GM23338 (cell line): ENCODE measurements at regions not wholly inside any gene's neighbourhood (a gene's known extent, or its start where the extent isn't known, plus 50 kb on each side); places are given as distances from the start of the nearest gene placed in this dataset.

Experiments used
- ATAC-seq: fragments of 200-7000 bp; cut with Tn5 transposase; 3 replicates; pipeline ENCODE4 v1.9.1; 2020
- DNase-seq: peaks from one replicate; pipeline ENCODE4 v3.0.0-alpha.2; 2015; ENCODE audit warnings: low spot score
- H2AFZ ChIP-seq: fragments of 200-600 bp; sonication (generic); 2 replicates; pipeline ENCODE4 v1.8.0; 2016; ENCODE audit warnings: antibody characterized with exemption, mild to moderate bottlenecking, moderate library complexity
- H3F3A ChIP-seq: fragments of 200-600 bp; sonication (generic); replicated peaks from 2 replicates; pipeline ENCODE4 v1.8.0; 2017; ENCODE audit warnings: antibody characterized with exemption, mixed run types, low read depth
- H3K27ac ChIP-seq: fragments of 200-600 bp; sonication (generic); 2 replicates; pipeline ENCODE4 v1.6.1; 2016; ENCODE audit warnings: low read depth
- H3K27me3 ChIP-seq: fragments of 200-600 bp; sonication (generic); 2 replicates; pipeline ENCODE4 v1.8.0; 2016; ENCODE audit warnings: mild to moderate bottlenecking, mixed run types, moderate library complexity; ENCODE audit not compliant: insufficient read depth
- H3K36me3 ChIP-seq: fragments of 200-600 bp; sonication (generic); 2 replicates; pipeline ENCODE4 v1.8.0; 2016; ENCODE audit warnings: mild to moderate bottlenecking; ENCODE audit not compliant: insufficient read depth
- H3K4me1 ChIP-seq: fragments of 200-600 bp; sonication (generic); 2 replicates; pipeline ENCODE4 v1.8.0; 2016; ENCODE audit warnings: mild to moderate bottlenecking, moderate library complexity; ENCODE audit not compliant: insufficient read depth
- H3K4me2 ChIP-seq: fragments of 200-600 bp; sonication (generic); 2 replicates; pipeline ENCODE4 v1.7.1; 2017; ENCODE audit warnings: mixed run types
- H3K4me3 ChIP-seq: fragments of 200-600 bp; sonication (generic); 2 replicates; pipeline ENCODE4 v1.6.1; 2016; ENCODE audit warnings: mixed run types
- H3K79me2 ChIP-seq: fragments of 200-600 bp; sonication (generic); replicated peaks from 2 replicates; pipeline ENCODE4 v1.8.0; 2017; ENCODE audit warnings: mild to moderate bottlenecking; ENCODE audit not compliant: insufficient read depth
- H3K9me2 ChIP-seq: fragments of 200-600 bp; sonication (generic); 2 replicates; pipeline ENCODE4 v1.8.0; 2017; ENCODE audit not compliant: insufficient read depth
- H4K20me1 ChIP-seq: fragments of 200-600 bp; sonication (generic); replicated peaks from 2 replicates; pipeline ENCODE4 v1.8.0; 2017; ENCODE audit warnings: mild to moderate bottlenecking; ENCODE audit not compliant: insufficient read depth
- H3K27ac Mint-ChIP-seq: 2 replicates; pipeline ENCODE4 v1.8.0; 2020; ENCODE audit warnings: inconsistent platforms, mild to moderate bottlenecking, moderate library complexity, mixed read lengths
- H3K27me3 Mint-ChIP-seq: 3 replicates; pipeline ENCODE4 v1.8.0; 2022; ENCODE audit warnings: low read depth, mild to moderate bottlenecking, moderate library complexity, mixed read lengths, inconsistent platforms; ENCODE audit not compliant: insufficient read depth, poor library complexity
- H3K36me3 Mint-ChIP-seq: 3 replicates; pipeline ENCODE4 v1.8.0; 2021; ENCODE audit warnings: low read depth, mild to moderate bottlenecking, inconsistent platforms, moderate library complexity, mixed read lengths
- H3K4me1 Mint-ChIP-seq: 3 replicates; pipeline ENCODE4 v1.8.0; 2020; ENCODE audit warnings: mild to moderate bottlenecking, inconsistent platforms, mixed read lengths
- H3K4me3 Mint-ChIP-seq: 3 replicates; pipeline ENCODE4 v1.8.0; 2021; ENCODE audit warnings: moderate library complexity, mild to moderate bottlenecking, inconsistent platforms, mixed read lengths
- H3K9me3 Mint-ChIP-seq: 3 replicates; pipeline ENCODE4 v1.8.0; 2020; ENCODE audit warnings: moderate library complexity, mild to moderate bottlenecking, inconsistent platforms, mixed read lengths
- CREB1 ChIP-seq: fragments of 250-450 bp; sonication (Bioruptor Pico); IDR thresholded peaks from 2 replicates; pipeline ENCODE4 v1.5.0; 2020; ENCODE audit warnings: low read depth, mild to moderate bottlenecking, moderate library complexity
- EZH2 ChIP-seq: fragments of 200-600 bp; sonication (generic); IDR thresholded peaks from one replicate; pipeline ENCODE4 v1.8.0; 2017; ENCODE audit warnings: antibody characterized with exemption, mild to moderate bottlenecking, low read depth; ENCODE audit not compliant: unreplicated experiment
- EZH2phosphoT487 ChIP-seq: fragments of 200-600 bp; sonication (generic); IDR thresholded peaks from one replicate; pipeline ENCODE4 v1.8.1; 2018; ENCODE audit warnings: antibody characterized with exemption; ENCODE audit not compliant: unreplicated experiment
- JUNB ChIP-seq: IDR thresholded peaks from one replicate; pipeline ENCODE4 v1.6.1; 2016; ENCODE audit warnings: antibody characterized with exemption; ENCODE audit not compliant: unreplicated experiment
- NANOG ChIP-seq: IDR thresholded peaks from 2 replicates; pipeline ENCODE4 v1.6.1; 2016; ENCODE audit warnings: antibody characterized with exemption, borderline replicate concordance
- POLR2AphosphoS5 ChIP-seq: IDR thresholded peaks from 2 replicates; pipeline ENCODE4 v1.6.1; 2016; ENCODE audit warnings: antibody characterized with exemption, low read depth
- REST ChIP-seq: IDR thresholded peaks from one replicate; pipeline ENCODE4 v1.6.1; 2018; ENCODE audit warnings: antibody characterized with exemption; ENCODE audit not compliant: unreplicated experiment
- STAT1 ChIP-seq: IDR thresholded peaks from one replicate; pipeline ENCODE4 v1.6.1; 2016; ENCODE audit warnings: antibody characterized with exemption; ENCODE audit not compliant: unreplicated experiment
- ZNF114 ChIP-seq: fragments of 250-450 bp; sonication (Bioruptor Pico); IDR thresholded peaks from 2 replicates; pipeline ENCODE4 v1.5.0; 2020; ENCODE audit warnings: mild to moderate bottlenecking, moderate library complexity
- TF ChIP-seq, protein P1 (sequence below): fragments of 250-450 bp; sonication (Bioruptor Pico); IDR thresholded peaks from 2 replicates; pipeline ENCODE4 v1.5.0; 2020; ENCODE audit warnings: mild to moderate bottlenecking, moderate library complexity

- Histone ChIP-seq H4K20me1 (no peaks in the 10 kb centered on the region), H3K27me3 (no peaks in the 10 kb centered on the region), H3K79me2 (no peaks in the 10 kb centered on the region), H3K36me3 (no peaks in the 10 kb centered on the region), H3F3A (no peaks in the 10 kb centered on the region), H2AFZ (no peak overlapping the region), H3K27ac (no peak overlapping the region), H3K4me1 (no peaks in the 10 kb centered on the region), H3K9me2 (0 out of 2 replicates have a peak, but pooled peaks cover 5% of the 10 kb centered on the region), H3K4me3 (no peak overlapping the region), H3K4me2 (no peak overlapping the region)
- no peaks in the 10 kb centered on the region for H3K27me3 Mint-ChIP-seq
- no peaks in the 10 kb centered on the region for H3K4me1 Mint-ChIP-seq
- peaks cover 2% of the 10 kb centered on the region; the same call in 1 of the 3 replicates for H3K9me3 Mint-ChIP-seq
- no peak for TF ChIP-seq EZH2
- no peak for TF ChIP-seq ZNF114
- no peak for TF ChIP-seq NANOG
- TF ChIP-seq REST = no peak
- no peak overlapping the region for H3K4me3 Mint-ChIP-seq
- no peaks in the 10 kb centered on the region for H3K36me3 Mint-ChIP-seq
- ATAC-seq (no peak), DNase-seq (no peak)
- H3K27ac Mint-ChIP-seq = no peak overlapping the region
Measured at GRCh38 chr18:66729442-66730239, 125.8 kb upstream of the CDH19 start.

- Histone ChIP-seq H3K4me2 (no peak overlapping the region), H2AFZ (no peak overlapping the region), H3K79me2 (no peaks in the 10 kb centered on the region), H3K4me1 (no peaks in the 10 kb centered on the region), H4K20me1 (no peaks in the 10 kb centered on the region), H3F3A (no peaks in the 10 kb centered on the region), H3K27me3 (no peaks in the 10 kb centered on the region), H3K4me3 (no peak overlapping the region), H3K36me3 (no peaks in the 10 kb centered on the region), H3K27ac (no peak overlapping the region), H3K9me2 (0 out of 2 replicates have a peak, but pooled peaks cover 5% of the 10 kb centered on the region)
- Mint-ChIP-seq H3K4me3 (no peak overlapping the region), H3K36me3 (no peaks in the 10 kb centered on the region), H3K4me1 (no peaks in the 10 kb centered on the region), H3K27ac (no peak overlapping the region), H3K9me3 (peaks cover 2% of the 10 kb centered on the region; the same call in 1 of the 3 replicates), H3K27me3 (no peaks in the 10 kb centered on the region)
- no peak for ATAC-seq
- no peak for DNase-seq
- TF ChIP-seq STAT1 (no peak), EZH2 (no peak), POLR2AphosphoS5 (no peak), EZH2phosphoT487 (no peak), CREB1 (CRISPR knock-in tag) (no peak), ZNF114 (no peak), NANOG (no peak), JUNB (no peak)
- TF ChIP-seq, protein P1, sequence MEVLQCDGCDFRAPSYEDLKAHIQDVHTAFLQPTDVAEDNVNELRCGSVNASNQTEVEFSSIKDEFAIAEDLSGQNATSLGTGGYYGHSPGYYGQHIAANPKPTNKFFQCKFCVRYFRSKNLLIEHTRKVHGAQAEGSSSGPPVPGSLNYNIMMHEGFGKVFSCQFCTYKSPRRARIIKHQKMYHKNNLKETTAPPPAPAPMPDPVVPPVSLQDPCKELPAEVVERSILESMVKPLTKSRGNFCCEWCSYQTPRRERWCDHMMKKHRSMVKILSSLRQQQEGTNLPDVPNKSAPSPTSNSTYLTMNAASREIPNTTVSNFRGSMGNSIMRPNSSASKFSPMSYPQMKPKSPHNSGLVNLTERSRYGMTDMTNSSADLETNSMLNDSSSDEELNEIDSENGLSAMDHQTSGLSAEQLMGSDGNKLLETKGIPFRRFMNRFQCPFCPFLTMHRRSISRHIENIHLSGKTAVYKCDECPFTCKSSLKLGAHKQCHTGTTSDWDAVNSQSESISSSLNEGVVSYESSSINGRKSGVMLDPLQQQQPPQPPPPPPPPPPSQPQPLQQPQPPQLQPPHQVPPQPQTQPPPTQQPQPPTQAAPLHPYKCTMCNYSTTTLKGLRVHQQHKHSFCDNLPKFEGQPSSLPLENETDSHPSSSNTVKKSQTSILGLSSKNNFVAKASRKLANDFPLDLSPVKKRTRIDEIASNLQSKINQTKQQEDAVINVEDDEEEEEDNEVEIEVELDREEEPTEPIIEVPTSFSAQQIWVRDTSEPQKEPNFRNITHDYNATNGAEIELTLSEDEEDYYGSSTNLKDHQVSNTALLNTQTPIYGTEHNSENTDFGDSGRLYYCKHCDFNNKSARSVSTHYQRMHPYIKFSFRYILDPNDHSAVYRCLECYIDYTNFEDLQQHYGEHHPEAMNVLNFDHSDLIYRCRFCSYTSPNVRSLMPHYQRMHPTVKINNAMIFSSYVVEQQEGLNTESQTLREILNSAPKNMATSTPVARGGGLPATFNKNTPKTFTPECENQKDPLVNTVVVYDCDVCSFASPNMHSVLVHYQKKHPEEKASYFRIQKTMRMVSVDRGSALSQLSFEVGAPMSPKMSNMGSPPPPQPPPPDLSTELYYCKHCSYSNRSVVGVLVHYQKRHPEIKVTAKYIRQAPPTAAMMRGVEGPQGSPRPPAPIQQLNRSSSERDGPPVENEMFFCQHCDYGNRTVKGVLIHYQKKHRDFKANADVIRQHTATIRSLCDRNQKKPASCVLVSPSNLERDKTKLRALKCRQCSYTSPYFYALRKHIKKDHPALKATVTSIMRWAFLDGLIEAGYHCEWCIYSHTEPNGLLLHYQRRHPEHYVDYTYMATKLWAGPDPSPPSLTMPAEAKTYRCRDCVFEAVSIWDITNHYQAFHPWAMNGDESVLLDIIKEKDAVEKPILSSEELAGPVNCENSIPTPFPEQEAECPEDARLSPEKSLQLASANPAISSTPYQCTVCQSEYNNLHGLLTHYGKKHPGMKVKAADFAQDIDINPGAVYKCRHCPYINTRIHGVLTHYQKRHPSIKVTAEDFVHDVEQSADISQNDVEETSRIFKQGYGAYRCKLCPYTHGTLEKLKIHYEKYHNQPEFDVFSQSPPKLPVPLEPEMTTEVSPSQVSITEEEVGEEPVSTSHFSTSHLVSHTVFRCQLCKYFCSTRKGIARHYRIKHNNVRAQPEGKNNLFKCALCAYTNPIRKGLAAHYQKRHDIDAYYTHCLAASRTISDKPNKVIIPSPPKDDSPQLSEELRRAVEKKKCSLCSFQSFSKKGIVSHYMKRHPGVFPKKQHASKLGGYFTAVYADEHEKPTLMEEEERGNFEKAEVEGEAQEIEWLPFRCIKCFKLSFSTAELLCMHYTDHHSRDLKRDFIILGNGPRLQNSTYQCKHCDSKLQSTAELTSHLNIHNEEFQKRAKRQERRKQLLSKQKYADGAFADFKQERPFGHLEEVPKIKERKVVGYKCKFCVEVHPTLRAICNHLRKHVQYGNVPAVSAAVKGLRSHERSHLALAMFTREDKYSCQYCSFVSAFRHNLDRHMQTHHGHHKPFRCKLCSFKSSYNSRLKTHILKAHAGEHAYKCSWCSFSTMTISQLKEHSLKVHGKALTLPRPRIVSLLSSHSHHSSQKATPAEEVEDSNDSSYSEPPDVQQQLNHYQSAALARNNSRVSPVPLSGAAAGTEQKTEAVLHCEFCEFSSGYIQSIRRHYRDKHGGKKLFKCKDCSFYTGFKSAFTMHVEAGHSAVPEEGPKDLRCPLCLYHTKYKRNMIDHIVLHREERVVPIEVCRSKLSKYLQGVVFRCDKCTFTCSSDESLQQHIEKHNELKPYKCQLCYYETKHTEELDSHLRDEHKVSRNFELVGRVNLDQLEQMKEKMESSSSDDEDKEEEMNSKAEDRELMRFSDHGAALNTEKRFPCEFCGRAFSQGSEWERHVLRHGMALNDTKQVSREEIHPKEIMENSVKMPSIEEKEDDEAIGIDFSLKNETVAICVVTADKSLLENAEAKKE = no peak
Measured at GRCh38 chr18:66728951-66729350, 125.1 kb upstream of the CDH19 start.
